HCT116 (cell line): ENCODE measurements at regions not wholly inside any gene's neighbourhood (a gene's known extent, or its start where the extent isn't known, plus 50 kb on each side); places are given as distances from the start of the nearest gene placed in this dataset.

Source experiments
- ATAC-seq: fragments of 200-7000 bp; cut with Tn5 transposase; 2 replicates; pipeline ENCODE4 v1.9.1; 2020; ENCODE audit warnings: mild to moderate bottlenecking, moderate library complexity
- BruUV-seq: library from RNA; stranded (reverse); fragments of 400-500 nt; replicated peaks from 2 replicates; lab custom pipeline; 2021; lab: Mats Ljungman, UMichigan
- CTCF ChIA-PET: fragments of 300-600 bp; sonication (Branson Sonifier 250); formaldehyde crosslinking; loops from one replicate; lab custom pipeline; 2021; ENCODE audit warnings: antibody characterized with exemption; lab: Charles Lee
- POLR2A ChIA-PET: fragments of 300-600, 350-600 bp; sonication (Branson Sonifier 250); formaldehyde crosslinking; loops from one replicate; lab custom pipeline; 2021; ENCODE audit warnings: antibody characterized with exemption; lab: Charles Lee
- RAD21 ChIA-PET, 2 experiments: fragments of 300-600 bp; sonication (Branson Sonifier 250); formaldehyde crosslinking; loops; one replicate each; lab custom pipeline; 2023; ENCODE audit warnings: low total read pairs in 2 of 2; ENCODE audit not compliant: uncharacterized antibody in 2 of 2, unreplicated experiment in 2 of 2, low non-redundant PET in 1 of 2; lab: Charles Lee
- DNase-seq: peaks from one replicate; pipeline ENCODE4 v3.0.0-alpha.2; 2010; ENCODE audit warnings: low read depth, low spot score
- H2AFZ ChIP-seq: fragments of 200-600 bp; shearing (Covaris generic), sonication (generic); 2 replicates; pipeline ENCODE4 v1.6.1; 2017; ENCODE audit warnings: low read depth, mixed run types, mixed read lengths, antibody characterized with exemption, low read length; ENCODE audit not compliant: poor library complexity, severe bottlenecking
- H3K27ac ChIP-seq: 2 replicates; pipeline ENCODE4 v1.5.1; 2012; ENCODE audit warnings: low read depth, low read length
- H3K27me3 ChIP-seq: fragments of 200-600 bp; sonication (generic); 2 replicates; pipeline ENCODE4 v1.6.1; 2016; ENCODE audit warnings: mixed run types, low read length, mixed read lengths; ENCODE audit not compliant: insufficient read depth
- H3K36me3 ChIP-seq, 2 experiments: fragments of 200-500 bp in 1 of 2; fragments of 200-600 bp in 1 of 2; sonication (Bioruptor generic) in 1 of 2; sonication (generic) in 1 of 2; 2 replicates each; pipeline versions ENCODE4 v1.5.1 to v1.6.1; 2014 to 2016; ENCODE audit warnings: low read length in 2 of 2, inconsistent platforms in 1 of 2, mixed read lengths in 1 of 2, mixed run types in 1 of 2; ENCODE audit not compliant: insufficient read depth in 2 of 2, control insufficient read depth in 1 of 2
- H3K4me1 ChIP-seq, 2 experiments: fragments of 200-600 bp in 1 of 2; sonication (generic) in 1 of 2; 2 replicates each; pipeline versions ENCODE4 v1.5.1 to v1.6.1; 2012 to 2017; ENCODE audit warnings: low read length in 2 of 2, inconsistent platforms in 1 of 2, mild to moderate bottlenecking in 1 of 2, mixed read lengths in 1 of 2, mixed run types in 1 of 2, moderate library complexity in 1 of 2; ENCODE audit not compliant: insufficient read depth in 2 of 2, control insufficient read depth in 1 of 2
- H3K4me2 ChIP-seq: fragments of 200-600 bp; sonication (generic); 2 replicates; pipeline ENCODE4 v1.6.1; 2017; ENCODE audit warnings: mixed run types, low read length, mixed read lengths
- H3K4me3 ChIP-seq, 2 experiments: fragments of 200-600 bp in 1 of 2; sonication (generic) in 1 of 2; replicated peaks in 1 of 2; 2 replicates each; pipeline ENCODE4 v1.5.1; 2011 to 2016; ENCODE audit warnings: low read length in 2 of 2, control low read depth in 1 of 2, low read depth in 1 of 2, mild to moderate bottlenecking in 1 of 2, mixed read lengths in 1 of 2, mixed run types in 1 of 2
- H3K79me2 ChIP-seq: fragments of 200-600 bp; sonication (generic); 2 replicates; pipeline ENCODE4 v1.6.1; 2017; ENCODE audit warnings: mild to moderate bottlenecking, mixed run types, low read length, moderate library complexity, mixed read lengths; ENCODE audit not compliant: insufficient read depth
- H3K9ac ChIP-seq: fragments of 200-600 bp; sonication (generic); 2 replicates; pipeline ENCODE4 v1.6.1; 2016; ENCODE audit warnings: low read length, mixed read lengths
- H3K9me2 ChIP-seq: fragments of 200-600 bp; sonication (generic), shearing (Covaris generic); 2 replicates; pipeline ENCODE4 v1.6.1; 2017; ENCODE audit warnings: mixed run types, mild to moderate bottlenecking, moderate library complexity; ENCODE audit not compliant: insufficient read depth
- H3K9me3 ChIP-seq, 2 experiments: fragments of 200-500 bp in 1 of 2; fragments of 200-600 bp in 1 of 2; sonication (Bioruptor generic) in 1 of 2; sonication (generic) in 1 of 2; 2 replicates each; pipeline ENCODE4 v1.6.1; 2014 to 2017; ENCODE audit warnings: low read length in 2 of 2, mixed read lengths in 2 of 2, inconsistent platforms in 1 of 2, low read depth in 1 of 2, mild to moderate bottlenecking in 1 of 2, mixed run types in 1 of 2, moderate library complexity in 1 of 2; ENCODE audit not compliant: control insufficient read depth in 1 of 2, insufficient read depth in 1 of 2
- H4K20me1 ChIP-seq: fragments of 200-600 bp; sonication (generic), shearing (Covaris generic); 2 replicates; pipeline ENCODE4 v1.6.1; 2017; ENCODE audit warnings: mixed run types, mild to moderate bottlenecking, moderate library complexity; ENCODE audit not compliant: insufficient read depth
- CBX3 ChIP-seq: IDR thresholded peaks from 2 replicates; pipeline ENCODE4 v1.6.1; 2012; ENCODE audit warnings: low read depth
- CEBPB ChIP-seq: IDR thresholded peaks from 2 replicates; pipeline ENCODE4 v1.6.1; 2012; ENCODE audit warnings: low read depth
- EGR1 ChIP-seq: IDR thresholded peaks from 2 replicates; pipeline ENCODE4 v1.6.1; 2012; ENCODE audit warnings: low read depth
- ELF1 ChIP-seq: IDR thresholded peaks from 2 replicates; pipeline ENCODE4 v1.6.1; 2012; ENCODE audit warnings: low read depth, borderline replicate concordance
- EZH2phosphoT487 ChIP-seq: fragments of 200-600 bp; IDR thresholded peaks from 2 replicates; pipeline ENCODE4 v1.6.1; 2018; ENCODE audit warnings: antibody characterized with exemption, borderline replicate concordance
- POLR2AphosphoS5 ChIP-seq: IDR thresholded peaks from 2 replicates; pipeline ENCODE4 v1.6.1; 2011; ENCODE audit warnings: mild to moderate bottlenecking, low read depth, low read length, moderate library complexity
- RAD21 ChIP-seq: IDR thresholded peaks from 2 replicates; pipeline ENCODE4 v1.6.1; 2012; ENCODE audit warnings: low read depth, mild to moderate bottlenecking
- SIN3A ChIP-seq: IDR thresholded peaks from 2 replicates; pipeline ENCODE4 v1.6.1; 2012; ENCODE audit warnings: low read depth
- SP1 ChIP-seq: IDR thresholded peaks from 2 replicates; pipeline ENCODE4 v1.6.1; 2012; ENCODE audit warnings: low read depth
- SRF ChIP-seq: IDR thresholded peaks from 2 replicates; pipeline ENCODE4 v1.6.1; 2012; ENCODE audit warnings: low read depth
- TCF7L2 ChIP-seq: IDR thresholded peaks from 2 replicates; pipeline ENCODE4 v1.7.0; 2011; ENCODE audit warnings: borderline replicate concordance, inconsistent platforms; ENCODE audit not compliant: insufficient read depth, insufficient read length; ENCODE audit errors: extremely low read depth
- intact Hi-C: fragments of 100-400 bp; cut with micrococcal nuclease; formaldehyde crosslinking; loops from 2 replicates; pipeline ENCODE4 v1.10.0; 2022
- TF ChIP-seq, protein P1 (sequence below): IDR thresholded peaks from 2 replicates; pipeline ENCODE4 v1.6.1; 2012
- TF ChIP-seq, protein P2 (sequence below): IDR thresholded peaks from 2 replicates; pipeline ENCODE4 v1.6.1; 2012; ENCODE audit warnings: low read depth

DNA sequence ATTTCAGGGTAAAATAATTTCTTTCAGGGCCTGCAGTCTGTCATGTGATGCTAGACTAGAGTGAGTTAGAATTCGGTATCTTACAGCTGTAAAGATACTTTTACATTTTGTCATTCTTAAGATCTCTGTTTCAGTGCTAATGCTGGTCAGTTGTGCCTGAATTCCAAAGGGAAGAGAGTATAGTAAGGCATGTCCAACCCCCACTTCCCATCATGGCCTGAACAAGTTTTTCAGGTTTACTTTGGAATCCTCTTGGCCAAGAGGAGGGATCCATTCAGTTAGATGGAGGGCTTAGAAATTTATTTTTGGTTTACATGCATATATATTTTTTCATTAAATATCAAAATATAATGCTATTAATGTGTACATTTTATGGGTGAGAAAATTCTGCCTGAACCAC lies 596.6 kb downstream of the XIRP2 start:
- H3K9me3 ChIP-seq: no peaks in the 10 kb centered on the region
- POLR2A ChIA-PET: no interaction called here
- H3K9me2 ChIP-seq: no peaks in the 10 kb centered on the region
- DNase-seq: no peak
- H3K4me1 ChIP-seq: no peaks in the 10 kb centered on the region
- TF ChIP-seq, protein P1, sequence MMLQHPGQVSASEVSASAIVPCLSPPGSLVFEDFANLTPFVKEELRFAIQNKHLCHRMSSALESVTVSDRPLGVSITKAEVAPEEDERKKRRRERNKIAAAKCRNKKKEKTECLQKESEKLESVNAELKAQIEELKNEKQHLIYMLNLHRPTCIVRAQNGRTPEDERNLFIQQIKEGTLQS: no peak
- no peak overlapping the region for H2AFZ ChIP-seq
- no peak overlapping the region for H3K4me2 ChIP-seq
- no peak overlapping the region for H3K9ac ChIP-seq
- 0 out of 2 replicates have a peak, but pooled peaks cover 4% of the 10 kb centered on the region for H3K27me3 ChIP-seq
- ATAC-seq: no peak
- intact Hi-C loops: no loop called here
- H3K36me3 ChIP-seq: no peaks in the 10 kb centered on the region
- H3K27ac ChIP-seq: no peak overlapping the region
- CTCF ChIA-PET: no interaction called here
- no peaks in the 10 kb centered on the region for H3K79me2 ChIP-seq
- no TSS peak for BruUV-seq
- RAD21 ChIA-PET: no interaction called here
- no peak overlapping the region for H3K4me3 ChIP-seq
- H4K20me1 ChIP-seq: no peaks in the 10 kb centered on the region

DNA sequence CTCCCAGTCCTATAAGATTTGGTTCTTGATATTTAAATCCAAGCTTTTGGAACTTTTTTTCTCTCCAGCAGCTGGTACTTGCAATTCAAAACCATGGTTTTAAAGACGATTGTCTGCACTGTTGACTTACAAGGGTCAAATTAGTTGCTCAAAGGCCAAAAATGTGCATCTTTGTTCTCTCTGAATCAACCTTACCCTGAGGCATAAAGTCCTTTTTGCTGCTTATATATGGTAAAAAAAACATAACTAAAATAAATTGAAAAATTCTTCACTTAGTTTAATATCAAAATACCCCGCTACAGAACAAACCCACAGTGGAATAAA lies 592.7 kb downstream of the XIRP2 start:
- H2AFZ ChIP-seq: no peak overlapping the region
- no peak for ATAC-seq
- TF ChIP-seq SP1 (no peak), TCF7L2 (no peak), SIN3A (no peak), POLR2AphosphoS5 (no peak), EGR1 (no peak), ELF1 (no peak), CEBPB (no peak), SRF (no peak), EZH2phosphoT487 (no peak), RAD21 (no peak), CBX3 (no peak)
- TF ChIP-seq, protein P2, sequence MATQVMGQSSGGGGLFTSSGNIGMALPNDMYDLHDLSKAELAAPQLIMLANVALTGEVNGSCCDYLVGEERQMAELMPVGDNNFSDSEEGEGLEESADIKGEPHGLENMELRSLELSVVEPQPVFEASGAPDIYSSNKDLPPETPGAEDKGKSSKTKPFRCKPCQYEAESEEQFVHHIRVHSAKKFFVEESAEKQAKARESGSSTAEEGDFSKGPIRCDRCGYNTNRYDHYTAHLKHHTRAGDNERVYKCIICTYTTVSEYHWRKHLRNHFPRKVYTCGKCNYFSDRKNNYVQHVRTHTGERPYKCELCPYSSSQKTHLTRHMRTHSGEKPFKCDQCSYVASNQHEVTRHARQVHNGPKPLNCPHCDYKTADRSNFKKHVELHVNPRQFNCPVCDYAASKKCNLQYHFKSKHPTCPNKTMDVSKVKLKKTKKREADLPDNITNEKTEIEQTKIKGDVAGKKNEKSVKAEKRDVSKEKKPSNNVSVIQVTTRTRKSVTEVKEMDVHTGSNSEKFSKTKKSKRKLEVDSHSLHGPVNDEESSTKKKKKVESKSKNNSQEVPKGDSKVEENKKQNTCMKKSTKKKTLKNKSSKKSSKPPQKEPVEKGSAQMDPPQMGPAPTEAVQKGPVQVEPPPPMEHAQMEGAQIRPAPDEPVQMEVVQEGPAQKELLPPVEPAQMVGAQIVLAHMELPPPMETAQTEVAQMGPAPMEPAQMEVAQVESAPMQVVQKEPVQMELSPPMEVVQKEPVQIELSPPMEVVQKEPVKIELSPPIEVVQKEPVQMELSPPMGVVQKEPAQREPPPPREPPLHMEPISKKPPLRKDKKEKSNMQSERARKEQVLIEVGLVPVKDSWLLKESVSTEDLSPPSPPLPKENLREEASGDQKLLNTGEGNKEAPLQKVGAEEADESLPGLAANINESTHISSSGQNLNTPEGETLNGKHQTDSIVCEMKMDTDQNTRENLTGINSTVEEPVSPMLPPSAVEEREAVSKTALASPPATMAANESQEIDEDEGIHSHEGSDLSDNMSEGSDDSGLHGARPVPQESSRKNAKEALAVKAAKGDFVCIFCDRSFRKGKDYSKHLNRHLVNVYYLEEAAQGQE: no peak
- H3K36me3 ChIP-seq: no peaks in the 10 kb centered on the region
- no TSS peak for BruUV-seq
- H3K27ac ChIP-seq: no peak overlapping the region
- intact Hi-C loops: no loop called here
- no peaks in the 10 kb centered on the region for H3K27me3 ChIP-seq
- POLR2A ChIA-PET: no interaction called here
- RAD21 ChIA-PET: no interaction called here
- H3K4me2 ChIP-seq: no peak overlapping the region
- H3K9me2 ChIP-seq: no peaks in the 10 kb centered on the region
- H3K9ac ChIP-seq: no peak overlapping the region
- H3K4me1 ChIP-seq: no peaks in the 10 kb centered on the region
- CTCF ChIA-PET: no interaction called here
- DNase-seq: no peak
- H4K20me1 ChIP-seq: no peaks in the 10 kb centered on the region
- H3K79me2 ChIP-seq: no peaks in the 10 kb centered on the region
- no peak overlapping the region for H3K4me3 ChIP-seq
- H3K9me3 ChIP-seq: no peaks in the 10 kb centered on the region
